NCI-H187 treated with DMSO at 0.1 percent for 48 hours (cell line): ENCODE measurements at regions not wholly inside any gene's neighbourhood (a gene's known extent, or its start where the extent isn't known, plus 50 kb on each side); places are given as distances from the start of the nearest gene placed in this dataset.

Experiments
- DNase-seq: peaks from one replicate; lab custom pipeline; 2025; lab: John Stamatoyannopoulos, UW

- no peak for DNase-seq
Measured at GRCh38 chr18:52287151-52287550, 52.8 kb upstream of the DCC start.

- no peak for DNase-seq
Measured at GRCh38 chr18:52288403-52289004, 51.5 kb upstream of the DCC start.

GRCh38 chr18:52289392-52289791, 50.6 kb upstream of the DCC start:
- no peak for DNase-seq
